Loucy (cell line): ENCODE measurements at regions not wholly inside any gene's neighbourhood (a gene's known extent, or its start where the extent isn't known, plus 50 kb on each side); places are given as distances from the start of the nearest gene placed in this dataset.

Source experiments
- EZH2phosphoT487 ChIP-seq: fragments of 200-600 bp; IDR thresholded peaks from 2 replicates; pipeline ENCODE4 v1.6.1; 2018; ENCODE audit warnings: antibody characterized with exemption, mild to moderate bottlenecking, moderate library complexity, borderline replicate concordance
- TF ChIP-seq, protein P1 (sequence below): fragments of 200-600 bp; sonication (generic); conservative IDR thresholded peaks from 2 replicates; pipeline ENCODE4 v1.5.1; 2014; ENCODE audit warnings: mild to moderate bottlenecking, antibody characterized with exemption, low read length

DNA sequence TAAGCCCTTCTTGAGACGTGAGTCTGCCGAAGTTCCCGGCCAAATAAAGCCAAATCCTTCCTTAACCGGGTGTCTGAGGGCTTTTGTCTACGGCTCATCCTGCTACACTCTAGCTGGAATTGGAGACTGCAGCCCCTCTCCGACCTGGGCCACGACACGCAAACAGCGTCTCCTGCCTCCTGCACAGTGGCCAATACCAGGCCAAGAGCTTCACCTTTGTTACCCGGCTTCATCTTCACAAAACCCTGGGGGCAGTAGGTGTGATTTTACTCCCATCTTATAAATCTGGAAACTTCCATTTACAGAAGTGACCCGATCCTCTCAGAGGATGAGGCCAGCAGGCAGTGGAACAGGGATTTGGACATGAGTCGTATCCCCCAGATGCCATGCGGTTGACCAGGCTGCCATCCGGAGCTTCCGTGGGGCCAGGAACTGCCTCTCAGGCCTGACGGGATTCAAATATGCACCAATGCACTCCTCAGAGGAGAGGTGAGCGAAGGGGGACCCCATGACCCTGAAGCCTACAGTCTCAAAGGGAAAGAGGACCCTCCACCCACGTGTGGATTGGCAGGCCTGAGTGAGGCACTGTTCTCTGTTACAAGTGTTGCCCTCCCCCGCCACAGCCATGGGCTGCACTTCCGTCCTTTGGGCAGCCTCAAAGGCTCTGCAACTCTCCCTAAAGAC, 53.2 kb upstream of the KLF13 start:
- TF ChIP-seq, protein P1, sequence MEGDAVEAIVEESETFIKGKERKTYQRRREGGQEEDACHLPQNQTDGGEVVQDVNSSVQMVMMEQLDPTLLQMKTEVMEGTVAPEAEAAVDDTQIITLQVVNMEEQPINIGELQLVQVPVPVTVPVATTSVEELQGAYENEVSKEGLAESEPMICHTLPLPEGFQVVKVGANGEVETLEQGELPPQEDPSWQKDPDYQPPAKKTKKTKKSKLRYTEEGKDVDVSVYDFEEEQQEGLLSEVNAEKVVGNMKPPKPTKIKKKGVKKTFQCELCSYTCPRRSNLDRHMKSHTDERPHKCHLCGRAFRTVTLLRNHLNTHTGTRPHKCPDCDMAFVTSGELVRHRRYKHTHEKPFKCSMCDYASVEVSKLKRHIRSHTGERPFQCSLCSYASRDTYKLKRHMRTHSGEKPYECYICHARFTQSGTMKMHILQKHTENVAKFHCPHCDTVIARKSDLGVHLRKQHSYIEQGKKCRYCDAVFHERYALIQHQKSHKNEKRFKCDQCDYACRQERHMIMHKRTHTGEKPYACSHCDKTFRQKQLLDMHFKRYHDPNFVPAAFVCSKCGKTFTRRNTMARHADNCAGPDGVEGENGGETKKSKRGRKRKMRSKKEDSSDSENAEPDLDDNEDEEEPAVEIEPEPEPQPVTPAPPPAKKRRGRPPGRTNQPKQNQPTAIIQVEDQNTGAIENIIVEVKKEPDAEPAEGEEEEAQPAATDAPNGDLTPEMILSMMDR, result no peak
- no peak for TF ChIP-seq EZH2phosphoT487
